ENCODE measurements at regions not wholly inside any gene's neighbourhood (a gene's known extent, or its start where the extent isn't known, plus 50 kb on each side); places are given as distances from the start of the nearest gene placed in this dataset.

- DNase-seq (ENCODE audit: extremely low read depth in 1 of 2, low read depth in 1 of 2): no peak
Observed at GRCh38 chr10:10786109-10787090, 231.3 kb upstream of the CELF2 start.

- DNase-seq (ENCODE audit: extremely low read depth in 1 of 2, low read depth in 1 of 2): no peak
Observed at GRCh38 chr10:10787586-10787985, 230.1 kb upstream of the CELF2 start.

GRCh38 chr10:10788761-10789160 is 228.9 kb upstream of the CELF2 start:
- DNase-seq (ENCODE audit: extremely low read depth in 1 of 2, low read depth in 1 of 2): no peak

GRCh38 chr10:10791869-10792268 is 225.8 kb upstream of the CELF2 start:
- DNase-seq (ENCODE audit: extremely low read depth in 1 of 2, low read depth in 1 of 2): no peak

- no peak for DNase-seq (ENCODE audit: extremely low read depth in 1 of 2, low read depth in 1 of 2)
Observed at GRCh38 chr10:10792681-10793080, 225.0 kb upstream of the CELF2 start.

- DNase-seq (ENCODE audit: extremely low read depth in 1 of 2, low read depth in 1 of 2): no peak
Observed at GRCh38 chr10:10794046-10794445, 223.6 kb upstream of the CELF2 start.

GRCh38 chr10:10794791-10795191 is 222.9 kb upstream of the CELF2 start:
- DNase-seq (ENCODE audit: extremely low read depth in 1 of 2, low read depth in 1 of 2): no peak

GRCh38 chr10:10796061-10796773 is 221.5 kb upstream of the CELF2 start:
- DNase-seq (ENCODE audit: extremely low read depth in 1 of 2, low read depth in 1 of 2): no peak

GRCh38 chr10:10796774-10797415 is 220.8 kb upstream of the CELF2 start:
- no peak for DNase-seq (ENCODE audit: extremely low read depth in 1 of 2, low read depth in 1 of 2)

- DNase-seq (ENCODE audit: extremely low read depth in 1 of 2, low read depth in 1 of 2): no peak
Observed at GRCh38 chr10:10797513-10797912, 220.2 kb upstream of the CELF2 start.

- no peak for DNase-seq (ENCODE audit: extremely low read depth in 1 of 2, low read depth in 1 of 2)
Observed at GRCh38 chr10:10798102-10798863, 219.4 kb upstream of the CELF2 start.

GRCh38 chr10:10798864-10799192 is 218.8 kb upstream of the CELF2 start:
- DNase-seq (ENCODE audit: extremely low read depth in 1 of 2, low read depth in 1 of 2): no peak

- DNase-seq (ENCODE audit: extremely low read depth in 1 of 2, low read depth in 1 of 2): no peak
Observed at GRCh38 chr10:10800961-10801360, 216.7 kb upstream of the CELF2 start.

- no peak for DNase-seq (ENCODE audit: extremely low read depth in 1 of 2, low read depth in 1 of 2)
Observed at GRCh38 chr10:10803278-10803677, 214.4 kb upstream of the CELF2 start.

- DNase-seq (ENCODE audit: extremely low read depth in 1 of 2, low read depth in 1 of 2): no peak
Observed at GRCh38 chr10:10804061-10804460, 213.6 kb upstream of the CELF2 start.

GRCh38 chr10:10804998-10805740 is 212.5 kb upstream of the CELF2 start:
- DNase-seq (ENCODE audit: extremely low read depth in 1 of 2, low read depth in 1 of 2): no peak

GRCh38 chr10:10807106-10807505 is 210.6 kb upstream of the CELF2 start:
- DNase-seq (ENCODE audit: extremely low read depth in 1 of 2, low read depth in 1 of 2): no peak

GRCh38 chr10:10811562-10811961 is 206.1 kb upstream of the CELF2 start:
- no peak for DNase-seq (ENCODE audit: extremely low read depth in 1 of 2, low read depth in 1 of 2)

GRCh38 chr10:10813656-10814055 is 204.0 kb upstream of the CELF2 start:
- no peak for DNase-seq (ENCODE audit: extremely low read depth in 1 of 2, low read depth in 1 of 2)

- DNase-seq (ENCODE audit: extremely low read depth in 1 of 2, low read depth in 1 of 2): no peak
Observed at GRCh38 chr10:10814069-10814468, 203.6 kb upstream of the CELF2 start.
